Endometrial microvascular endothelial cells (primary cell): ENCODE measurements at regions not wholly inside any gene's neighbourhood (a gene's known extent, or its start where the extent isn't known, plus 50 kb on each side); places are given as distances from the start of the nearest gene placed in this dataset.
"Not testable (repeated sequence)": the region's sequence is repeated elsewhere in the genome, so short reads cannot be mapped to it uniquely, and the experiment has no call there.

Experiments
- in situ Hi-C: cut with HindIII; loops from 2 replicates; pipeline ENCODE4 v1.10.0; 2017; ENCODE audit warnings: low sequenced_read_pairs, low pct_unique_long_range_greater_than_20kb; ENCODE audit errors: inconsistent ontology term

DNA sequence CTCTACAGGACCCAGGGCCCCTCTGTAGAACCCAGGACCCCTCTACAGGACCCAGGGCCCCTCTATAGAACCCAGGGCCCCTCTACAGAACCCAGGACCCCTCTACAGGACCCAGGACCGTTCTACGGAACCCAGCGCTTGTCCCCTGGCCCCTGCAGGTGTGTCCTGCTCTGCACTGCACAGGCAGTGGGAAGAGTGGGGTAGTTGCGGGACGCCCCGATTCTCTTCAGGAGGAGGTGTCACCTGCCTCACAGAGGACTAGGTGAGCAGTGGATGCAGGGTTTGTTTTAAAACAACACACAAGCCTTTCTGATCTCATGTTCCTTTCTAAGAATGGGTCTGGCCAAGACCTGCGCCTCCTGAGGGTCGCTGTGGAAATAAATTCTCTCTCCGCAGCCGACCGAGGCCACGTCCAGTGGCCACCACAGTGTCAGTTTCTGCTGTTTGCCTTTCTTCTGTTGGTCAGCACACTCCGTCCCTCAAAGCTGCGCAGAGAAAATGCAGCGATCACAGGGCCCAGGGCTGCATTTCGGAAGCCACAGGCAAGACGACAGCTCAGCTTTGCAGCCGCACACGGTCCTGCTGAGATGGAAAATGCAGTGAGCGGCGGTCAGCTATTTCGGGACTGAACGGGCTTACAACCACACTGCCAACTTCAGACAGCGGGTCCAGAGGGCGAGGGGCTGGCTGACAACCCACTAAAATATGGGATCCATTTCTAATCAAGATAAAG lies 135.2 kb downstream of the DLL1 start:
- in situ Hi-C loops, result no loop called here

DNA sequence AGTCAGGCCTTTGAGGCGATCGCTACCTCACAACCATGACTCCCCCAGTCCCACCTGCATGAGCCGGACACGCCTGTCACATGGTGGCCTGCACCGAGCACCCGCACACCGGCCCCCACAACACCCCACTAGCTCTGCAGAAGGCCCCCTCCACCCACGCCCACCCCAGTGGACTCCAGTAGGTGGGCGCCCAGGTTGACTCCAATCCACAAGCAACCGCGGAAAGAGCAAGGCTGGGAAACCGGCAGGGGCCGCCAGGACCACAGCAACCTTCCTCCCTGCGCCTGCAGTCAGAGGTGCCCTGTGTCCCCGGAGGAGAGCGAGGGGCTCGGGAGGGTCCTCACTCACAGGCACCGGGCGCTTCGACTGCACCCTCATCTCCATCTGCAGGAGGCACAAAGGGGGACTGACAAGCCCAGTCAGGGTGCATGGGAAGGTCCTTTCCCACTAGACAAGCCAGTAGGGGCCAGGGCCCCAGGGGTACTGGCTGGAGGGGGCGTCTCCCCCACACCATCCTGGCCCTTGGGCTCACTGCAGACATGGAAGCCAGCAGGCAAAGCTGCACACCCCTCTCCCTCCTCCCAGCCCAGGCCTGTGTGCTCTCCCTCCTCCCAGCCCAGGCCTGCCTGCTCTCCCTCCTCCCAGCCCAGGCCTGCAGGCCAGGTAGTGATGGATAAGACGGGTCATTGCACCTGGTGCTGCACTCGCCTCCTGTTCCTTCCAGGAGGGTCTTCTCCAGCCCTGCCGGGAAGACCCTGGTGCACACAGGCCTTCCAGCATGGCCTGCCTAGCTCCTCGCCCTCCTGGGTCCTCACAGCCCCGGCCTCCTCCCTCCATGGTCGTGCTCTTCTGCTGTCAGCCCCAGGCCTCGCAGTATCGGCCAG lies 137.2 kb downstream of the DLL1 start:
- in situ Hi-C loops, result no loop called here

DNA sequence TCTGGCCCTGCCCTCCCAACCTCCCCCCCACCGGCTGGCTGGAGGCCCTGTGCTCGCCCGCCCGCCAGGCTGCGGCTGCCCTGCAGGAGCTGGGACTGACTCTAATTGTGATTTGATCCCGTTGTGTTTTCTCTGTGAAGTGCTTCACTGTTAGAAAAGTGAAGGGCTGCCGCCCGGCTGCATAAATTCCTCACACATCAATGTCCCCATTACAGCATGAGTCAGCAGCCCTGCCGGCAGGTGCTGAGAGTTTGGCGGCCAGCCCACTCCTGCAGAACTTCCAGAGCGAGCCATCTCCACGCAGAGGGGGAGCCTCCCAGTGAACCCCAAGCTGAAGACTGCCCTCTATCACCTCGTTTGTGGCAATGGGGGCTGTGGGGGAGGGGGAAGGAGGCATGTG lies 137.9 kb downstream of the DLL1 start:
- in situ Hi-C loops, result no loop called here

- in situ Hi-C loops, result no loop called here
These were observed 138.6 kb downstream of the DLL1 start for GRCh38 chr6:170152124-170152926.

- in situ Hi-C loops, result no loop called here
These were observed 139.1 kb downstream of the DLL1 start for GRCh38 chr6:170151804-170152123.

- in situ Hi-C loops, result no loop called here
These were observed 139.5 kb downstream of the DLL1 start for GRCh38 chr6:170151321-170151771.

DNA sequence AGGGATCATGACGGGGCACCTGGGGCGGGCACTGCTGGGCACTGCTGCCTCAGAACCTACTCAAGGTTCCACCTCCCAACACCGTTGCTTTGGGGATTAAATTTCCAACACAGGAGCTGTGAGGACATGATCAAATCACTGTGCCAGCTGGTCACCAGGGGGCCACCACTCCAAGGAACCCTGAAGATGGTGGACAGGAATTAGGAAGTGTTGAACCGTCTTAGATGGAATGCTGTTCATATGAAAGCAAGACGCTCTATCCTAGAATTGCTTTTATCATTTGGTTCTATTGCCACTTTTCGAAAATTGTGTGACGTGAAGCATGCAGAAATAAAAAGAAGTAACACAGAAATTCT lies 140.3 kb downstream of the DLL1 start:
- in situ Hi-C loops, result no loop called here

DNA sequence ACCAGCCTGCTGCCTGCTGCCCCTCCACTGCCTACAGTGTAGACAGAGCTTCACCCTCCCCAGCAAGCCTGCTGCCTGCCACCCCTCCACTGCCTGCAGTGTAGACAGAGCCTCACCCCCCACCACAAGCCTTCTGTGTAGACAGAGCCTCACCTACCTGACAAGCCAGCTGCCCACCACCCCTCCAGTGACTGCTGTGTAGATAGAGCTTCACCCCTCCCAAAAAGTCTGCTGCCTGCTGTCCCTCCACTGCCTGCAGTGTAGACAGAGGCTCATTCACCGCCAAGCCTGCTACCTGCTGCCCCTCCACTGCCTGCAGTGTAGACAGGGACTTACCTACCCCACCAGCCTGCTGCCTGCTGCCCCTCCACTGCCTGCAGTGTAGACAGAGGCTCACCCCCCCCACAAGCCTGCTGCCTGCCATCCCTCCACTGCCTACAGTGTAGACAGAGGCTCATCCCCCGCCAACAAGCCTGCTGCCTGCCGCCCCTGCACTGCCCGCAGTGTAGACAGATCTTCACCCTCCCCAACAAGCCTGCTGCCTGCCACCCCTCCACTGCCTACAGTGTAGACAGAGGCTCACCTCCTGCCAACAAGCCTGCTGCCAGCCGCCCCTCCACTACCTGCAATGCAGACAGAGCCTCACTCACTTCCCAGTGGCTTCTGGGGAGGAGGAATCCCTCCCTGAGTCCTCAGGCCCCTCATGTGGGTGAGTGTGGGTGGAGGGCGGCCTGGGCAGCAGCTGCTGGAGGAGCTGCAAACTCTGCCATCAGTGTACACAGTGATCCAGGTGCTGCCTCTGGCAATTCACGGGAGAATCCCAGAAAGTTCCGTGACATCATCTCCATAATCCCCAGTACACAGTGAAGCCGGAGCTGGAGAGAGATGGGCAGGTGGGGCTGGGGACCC lies 140.9 kb downstream of the DLL1 start:
- in situ Hi-C loops, result no loop called here

- in situ Hi-C loops, result no loop called here
These were observed 142.0 kb downstream of the DLL1 start for GRCh38 chr6:170148709-170149470.

GRCh38 chr6:170147832-170148708 lies 142.8 kb downstream of the DLL1 start:
- in situ Hi-C loops, result no loop called here

- in situ Hi-C loops, result no loop called here
These were observed 143.7 kb downstream of the DLL1 start for GRCh38 chr6:170147056-170147787.

GRCh38 chr6:170146640-170147039 lies 144.2 kb downstream of the DLL1 start:
- in situ Hi-C loops, result no loop called here

DNA sequence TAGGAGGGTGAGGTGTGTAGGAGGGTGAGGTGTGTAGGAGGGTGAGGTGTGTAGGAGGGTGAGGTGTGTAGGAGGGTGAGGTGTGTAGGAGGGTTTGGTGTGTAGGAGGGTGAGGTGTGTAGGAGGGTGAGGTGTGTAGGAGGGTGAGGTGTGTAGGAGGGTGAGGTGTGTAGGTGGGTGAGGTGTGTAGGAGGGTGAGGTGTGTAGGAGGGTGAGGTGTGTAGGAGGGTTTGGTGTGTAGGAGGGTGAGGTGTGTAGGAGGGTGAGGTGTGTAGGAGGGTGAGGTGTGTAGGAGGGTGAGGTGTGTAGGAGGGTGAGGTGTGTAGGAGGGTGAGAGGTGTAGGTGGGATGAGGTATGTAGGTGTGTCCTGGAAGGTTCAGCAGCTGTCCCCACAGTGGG lies 144.7 kb downstream of the DLL1 start:
- in situ Hi-C loops, result not testable (repeated sequence)

GRCh38 chr6:170145716-170146115 lies 145.2 kb downstream of the DLL1 start:
- in situ Hi-C loops, result not testable (repeated sequence)

- in situ Hi-C loops, result no loop called here
These were observed 145.6 kb downstream of the DLL1 start for GRCh38 chr6:170145272-170145592.

DNA sequence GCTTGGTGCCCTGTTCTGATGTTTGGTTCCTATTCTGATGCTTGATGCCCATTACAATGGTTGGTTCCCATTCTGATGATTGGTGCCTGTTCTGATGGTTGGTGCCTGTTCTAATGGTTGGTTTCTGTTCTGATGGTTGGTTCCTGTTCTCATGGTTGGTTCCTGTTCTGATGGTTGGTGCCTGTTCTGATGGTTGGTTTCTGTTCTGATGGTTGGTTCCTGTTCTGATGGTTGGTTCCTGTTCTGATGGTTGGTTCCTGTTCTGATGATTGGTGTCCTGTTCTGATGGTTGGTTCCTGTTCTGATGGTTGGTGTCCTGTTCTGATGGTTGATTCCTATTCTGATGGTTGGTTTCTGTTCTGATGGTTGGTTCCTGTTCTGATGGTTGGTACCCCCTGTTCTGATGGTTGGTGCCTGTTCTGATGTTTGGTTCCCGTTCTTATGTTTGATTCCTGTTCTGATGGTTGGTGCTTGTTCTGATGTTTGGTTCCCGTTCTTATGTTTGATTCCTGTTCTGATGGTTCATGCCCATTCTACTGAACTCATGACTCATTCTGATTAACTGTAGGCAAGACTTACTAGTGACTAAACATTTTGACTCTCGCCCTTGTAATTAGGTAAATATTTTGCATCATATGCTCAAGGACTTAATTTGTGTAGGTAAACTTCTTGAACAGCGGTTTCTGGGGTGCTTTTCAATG lies 146.2 kb downstream of the DLL1 start:
- in situ Hi-C loops, result no loop called here
